ENCODE measurements at regions not wholly inside any gene's neighbourhood (a gene's known extent, or its start where the extent isn't known, plus 50 kb on each side); places are given as distances from the start of the nearest gene placed in this dataset.
"Not testable (repeated sequence)": the region's sequence is repeated elsewhere in the genome, so short reads cannot be mapped to it uniquely, and the experiment has no call there.

DNA sequence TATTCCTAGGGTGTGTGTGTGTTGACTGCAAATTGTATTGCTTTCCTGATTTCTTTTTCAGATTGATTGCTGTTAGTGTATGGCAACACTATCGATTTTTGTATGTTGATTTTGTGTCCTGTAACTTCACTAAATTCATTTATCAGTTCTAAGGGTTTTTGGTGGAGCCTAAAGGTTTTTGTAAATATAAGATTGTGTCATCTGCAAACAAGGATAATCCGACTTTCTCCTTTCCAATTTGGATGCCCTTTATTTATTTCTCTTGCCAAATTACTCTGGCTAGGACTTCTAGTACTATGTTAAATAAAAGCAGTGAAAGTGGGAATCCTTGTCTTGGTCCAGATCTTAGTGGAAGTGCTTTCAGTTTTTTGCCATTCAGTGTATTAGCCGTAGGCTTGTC is 340.9 kb upstream of the KLF4 start:
- peaks cover 30% of the 10 kb centered on the region for H3K27me3 Mint-ChIP-seq (ENCODE audit: unreplicated experiment)
- H3K9me3 Mint-ChIP-seq (ENCODE audit: unreplicated experiment): peaks cover 11% of the 10 kb centered on the region
- H3K4me1 Mint-ChIP-seq (ENCODE audit: unreplicated experiment): no peaks in the 10 kb centered on the region
- H3K36me3 Mint-ChIP-seq (ENCODE audit: unreplicated experiment): peaks cover 3% of the 10 kb centered on the region
- TF ChIP-seq, protein P1, sequence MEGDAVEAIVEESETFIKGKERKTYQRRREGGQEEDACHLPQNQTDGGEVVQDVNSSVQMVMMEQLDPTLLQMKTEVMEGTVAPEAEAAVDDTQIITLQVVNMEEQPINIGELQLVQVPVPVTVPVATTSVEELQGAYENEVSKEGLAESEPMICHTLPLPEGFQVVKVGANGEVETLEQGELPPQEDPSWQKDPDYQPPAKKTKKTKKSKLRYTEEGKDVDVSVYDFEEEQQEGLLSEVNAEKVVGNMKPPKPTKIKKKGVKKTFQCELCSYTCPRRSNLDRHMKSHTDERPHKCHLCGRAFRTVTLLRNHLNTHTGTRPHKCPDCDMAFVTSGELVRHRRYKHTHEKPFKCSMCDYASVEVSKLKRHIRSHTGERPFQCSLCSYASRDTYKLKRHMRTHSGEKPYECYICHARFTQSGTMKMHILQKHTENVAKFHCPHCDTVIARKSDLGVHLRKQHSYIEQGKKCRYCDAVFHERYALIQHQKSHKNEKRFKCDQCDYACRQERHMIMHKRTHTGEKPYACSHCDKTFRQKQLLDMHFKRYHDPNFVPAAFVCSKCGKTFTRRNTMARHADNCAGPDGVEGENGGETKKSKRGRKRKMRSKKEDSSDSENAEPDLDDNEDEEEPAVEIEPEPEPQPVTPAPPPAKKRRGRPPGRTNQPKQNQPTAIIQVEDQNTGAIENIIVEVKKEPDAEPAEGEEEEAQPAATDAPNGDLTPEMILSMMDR (IDR thresholded peaks at IDR 0.05): no peak
- H3K4me3 Mint-ChIP-seq (ENCODE audit: unreplicated experiment): no peak overlapping the region
- DNase-seq (ENCODE audit: extremely low spot score, unreplicated experiment): no peak
- H3K27ac Mint-ChIP-seq (ENCODE audit: unreplicated experiment): no peak overlapping the region

DNA sequence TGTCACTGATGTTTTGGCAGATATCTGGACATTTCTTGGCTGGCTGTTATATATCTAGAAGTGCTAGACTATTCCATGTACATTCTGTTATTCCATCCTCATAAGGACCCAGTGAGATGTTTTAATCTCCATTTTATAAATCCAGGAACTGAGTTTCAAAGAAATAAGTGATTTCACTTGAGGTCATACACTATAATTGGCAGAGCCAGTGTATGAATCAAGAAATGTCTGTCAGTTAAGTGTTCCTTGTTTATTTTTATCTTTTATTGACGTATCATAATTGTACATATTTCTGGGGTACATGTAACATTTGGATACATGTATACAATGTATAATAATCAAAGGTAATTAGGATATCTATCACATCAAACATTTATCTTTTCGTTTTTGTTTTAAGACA is 338.3 kb upstream of the KLF4 start:
- H3K27ac Mint-ChIP-seq (ENCODE audit: unreplicated experiment): no peak overlapping the region
- no peak for DNase-seq (ENCODE audit: extremely low spot score, unreplicated experiment)
- H3K4me1 Mint-ChIP-seq (ENCODE audit: unreplicated experiment): no peaks in the 10 kb centered on the region
- H3K36me3 Mint-ChIP-seq (ENCODE audit: unreplicated experiment): peaks cover 3% of the 10 kb centered on the region
- peaks cover 34% of the 10 kb centered on the region for H3K27me3 Mint-ChIP-seq (ENCODE audit: unreplicated experiment)
- peaks cover 11% of the 10 kb centered on the region for H3K9me3 Mint-ChIP-seq (ENCODE audit: unreplicated experiment)
- H3K4me3 Mint-ChIP-seq (ENCODE audit: unreplicated experiment): no peak overlapping the region
- TF ChIP-seq, protein P1 (IDR thresholded peaks at IDR 0.05): no peak

DNA sequence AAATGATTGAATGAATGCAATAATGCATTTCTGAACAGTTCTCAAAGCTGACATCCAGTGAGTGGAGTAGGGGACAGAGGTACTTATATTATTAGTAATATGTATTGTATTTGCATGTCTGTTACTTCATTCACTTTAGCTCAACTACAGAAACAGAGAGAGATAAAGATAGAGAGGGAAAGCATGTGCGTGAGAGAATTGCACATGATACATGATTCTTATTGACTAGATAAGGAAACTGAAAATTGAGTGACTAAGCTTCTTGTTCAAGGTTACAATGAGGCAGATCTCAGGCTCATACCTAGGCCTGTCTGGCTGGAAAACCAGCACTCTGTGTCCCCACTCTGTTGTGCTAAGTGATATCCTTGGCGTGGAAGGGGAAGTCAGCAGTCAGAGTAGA is 337.7 kb upstream of the KLF4 start:
- Mint-ChIP-seq H3K4me1 (ENCODE audit: unreplicated experiment) (no peaks in the 10 kb centered on the region), H3K36me3 (ENCODE audit: unreplicated experiment) (peaks cover 3% of the 10 kb centered on the region), H3K4me3 (ENCODE audit: unreplicated experiment) (no peak overlapping the region), H3K9me3 (ENCODE audit: unreplicated experiment) (peaks cover 11% of the 10 kb centered on the region), H3K27me3 (ENCODE audit: unreplicated experiment) (peaks cover 37% of the 10 kb centered on the region), H3K27ac (ENCODE audit: unreplicated experiment) (no peak overlapping the region)
- TF ChIP-seq, protein P1 (IDR thresholded peaks at IDR 0.05): no peak
- DNase-seq (ENCODE audit: extremely low spot score, unreplicated experiment): no peak

DNA sequence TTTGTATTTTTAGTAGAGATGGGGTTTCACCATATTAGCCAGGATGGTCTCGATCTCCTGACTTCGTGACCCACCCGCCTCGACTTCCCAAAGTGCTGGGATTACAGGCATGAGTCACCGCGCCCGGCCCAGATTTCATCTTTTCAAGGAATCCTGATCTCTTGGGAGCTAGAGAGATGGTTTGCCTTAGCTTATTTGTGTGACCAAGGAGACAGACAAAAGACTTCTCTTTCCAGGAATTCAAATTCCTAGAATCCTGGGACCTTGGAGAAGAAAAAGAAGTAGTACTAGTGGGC is 337.1 kb upstream of the KLF4 start:
- not testable (repeated sequence) for H3K27ac Mint-ChIP-seq (ENCODE audit: unreplicated experiment); DNase-seq (ENCODE audit: extremely low spot score, unreplicated experiment); H3K36me3 Mint-ChIP-seq (ENCODE audit: unreplicated experiment); H3K4me1 Mint-ChIP-seq (ENCODE audit: unreplicated experiment); H3K4me3 Mint-ChIP-seq (ENCODE audit: unreplicated experiment)
- Mint-ChIP-seq H3K27me3 (ENCODE audit: unreplicated experiment) (peaks cover 32% of the 10 kb centered on the region), H3K9me3 (ENCODE audit: unreplicated experiment) (peaks cover 11% of the 10 kb centered on the region)

DNA sequence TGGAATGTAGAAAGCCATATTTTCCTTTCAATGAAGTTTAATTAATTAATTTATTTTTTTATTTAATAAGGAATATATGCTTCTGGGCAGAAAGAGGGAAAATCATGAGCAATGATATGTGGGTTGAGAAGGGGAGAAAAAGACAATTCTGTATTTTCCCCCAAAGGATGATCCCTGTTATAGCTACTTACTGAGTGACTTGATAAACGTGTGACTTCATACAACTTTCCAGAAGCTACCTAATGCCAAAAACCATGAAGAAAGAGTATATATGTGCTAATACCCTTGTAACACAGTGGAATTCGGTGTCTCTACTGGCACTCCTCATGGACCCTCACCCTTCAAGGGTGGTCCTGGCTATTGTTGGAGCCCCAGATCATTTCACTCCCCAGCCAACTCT is 335.0 kb upstream of the KLF4 start:
- Mint-ChIP-seq H3K9me3 (ENCODE audit: unreplicated experiment) (peaks cover 4% of the 10 kb centered on the region), H3K4me3 (ENCODE audit: unreplicated experiment) (no peak overlapping the region), H3K36me3 (ENCODE audit: unreplicated experiment) (no peaks in the 10 kb centered on the region), H3K4me1 (ENCODE audit: unreplicated experiment) (no peaks in the 10 kb centered on the region), H3K27ac (ENCODE audit: unreplicated experiment) (no peak overlapping the region), H3K27me3 (ENCODE audit: unreplicated experiment) (peaks cover 25% of the 10 kb centered on the region)
- TF ChIP-seq, protein P1 (IDR thresholded peaks at IDR 0.05): no peak
- no peak for DNase-seq (ENCODE audit: extremely low spot score, unreplicated experiment)

All from osteocyte (in vitro differentiated cells).